ENCODE measurements at regions not wholly inside any gene's neighbourhood (a gene's known extent, or its start where the extent isn't known, plus 50 kb on each side); places are given as distances from the start of the nearest gene placed in this dataset.

- TF ChIP-seq CTCF (IDR thresholded peaks at IDR 0.05), result no peak
- TF ChIP-seq POLR2A (IDR thresholded peaks at IDR 0.05), result no peak
These were observed 185.6 kb upstream of the CIBAR2 start for GRCh38 chr16:85297881-85298280.
